ENCODE measurements at regions not wholly inside any gene's neighbourhood (a gene's known extent, or its start where the extent isn't known, plus 50 kb on each side); places are given as distances from the start of the nearest gene placed in this dataset.

DNA sequence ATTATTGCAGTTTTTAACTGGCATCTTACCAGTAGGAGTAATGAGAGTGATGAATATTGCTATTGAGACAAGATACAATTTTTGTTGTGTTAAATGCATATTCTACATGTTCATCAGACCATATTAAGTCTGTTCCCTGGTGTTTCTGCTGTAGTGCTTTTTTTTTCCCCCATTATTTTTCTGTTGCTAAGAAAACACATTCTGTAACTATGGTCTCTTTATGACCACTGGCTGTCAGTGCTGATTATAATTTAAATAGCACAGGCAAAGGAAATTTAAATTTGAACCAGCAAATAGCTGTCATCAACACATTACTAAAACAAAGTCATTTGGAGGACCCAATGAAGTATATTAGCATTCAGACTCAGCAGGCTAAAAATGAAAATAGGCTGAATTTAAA, 98.3 kb upstream of the ANKRD50 start:
- H3K4me3 Mint-ChIP-seq = no peak overlapping the region
- intact Hi-C loops (cut with micrococcal nuclease) = no loop called here
- TF ChIP-seq, protein P1, sequence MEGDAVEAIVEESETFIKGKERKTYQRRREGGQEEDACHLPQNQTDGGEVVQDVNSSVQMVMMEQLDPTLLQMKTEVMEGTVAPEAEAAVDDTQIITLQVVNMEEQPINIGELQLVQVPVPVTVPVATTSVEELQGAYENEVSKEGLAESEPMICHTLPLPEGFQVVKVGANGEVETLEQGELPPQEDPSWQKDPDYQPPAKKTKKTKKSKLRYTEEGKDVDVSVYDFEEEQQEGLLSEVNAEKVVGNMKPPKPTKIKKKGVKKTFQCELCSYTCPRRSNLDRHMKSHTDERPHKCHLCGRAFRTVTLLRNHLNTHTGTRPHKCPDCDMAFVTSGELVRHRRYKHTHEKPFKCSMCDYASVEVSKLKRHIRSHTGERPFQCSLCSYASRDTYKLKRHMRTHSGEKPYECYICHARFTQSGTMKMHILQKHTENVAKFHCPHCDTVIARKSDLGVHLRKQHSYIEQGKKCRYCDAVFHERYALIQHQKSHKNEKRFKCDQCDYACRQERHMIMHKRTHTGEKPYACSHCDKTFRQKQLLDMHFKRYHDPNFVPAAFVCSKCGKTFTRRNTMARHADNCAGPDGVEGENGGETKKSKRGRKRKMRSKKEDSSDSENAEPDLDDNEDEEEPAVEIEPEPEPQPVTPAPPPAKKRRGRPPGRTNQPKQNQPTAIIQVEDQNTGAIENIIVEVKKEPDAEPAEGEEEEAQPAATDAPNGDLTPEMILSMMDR (IDR thresholded peaks at IDR 0.05) = no peak
- H3K27me3 Mint-ChIP-seq = no peaks in the 10 kb centered on the region
- no peak for DNase-seq
- CTCF ChIA-PET = no interaction called here
- no peaks in the 10 kb centered on the region for H3K36me3 Mint-ChIP-seq (ENCODE audit: low read depth)
- POLR2A ChIA-PET = no interaction called here
- no peak overlapping the region for H3K27ac Mint-ChIP-seq
- peaks cover 14% of the 10 kb centered on the region for H3K9me3 Mint-ChIP-seq
- ATAC-seq (ENCODE audit: low read depth) = no peak
- H3K4me1 Mint-ChIP-seq = no peaks in the 10 kb centered on the region

DNA sequence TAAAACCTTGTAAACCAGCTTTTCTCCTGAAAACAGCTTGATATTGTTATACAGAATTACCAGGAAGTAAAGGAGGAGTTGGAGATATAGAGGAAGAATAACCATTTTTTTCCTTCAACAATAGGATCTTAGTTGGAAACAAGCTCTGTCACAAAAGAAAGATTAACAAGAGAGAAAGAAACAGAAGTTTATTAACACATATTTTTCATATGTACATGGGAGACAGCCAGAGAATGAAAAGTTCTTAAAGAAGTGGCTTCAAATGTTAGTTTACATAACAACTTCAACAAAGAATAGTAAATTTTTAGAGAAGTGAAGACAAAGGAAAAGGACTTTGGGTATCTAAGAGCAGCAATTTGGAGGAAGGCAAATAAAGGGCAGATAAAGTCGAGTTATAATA, 94.9 kb upstream of the ANKRD50 start:
- POLR2A ChIA-PET = no interaction called here
- no peaks in the 10 kb centered on the region for H3K27me3 Mint-ChIP-seq
- H3K27ac Mint-ChIP-seq = no peak overlapping the region
- CTCF ChIA-PET = no interaction called here
- intact Hi-C loops (cut with micrococcal nuclease) = no loop called here
- DNase-seq (no peak), ATAC-seq (ENCODE audit: low read depth) (no peak)
- peaks cover 14% of the 10 kb centered on the region for H3K9me3 Mint-ChIP-seq
- TF ChIP-seq, protein P1 (IDR thresholded peaks at IDR 0.05) = no peak
- no peaks in the 10 kb centered on the region for H3K4me1 Mint-ChIP-seq
- no peak overlapping the region for H3K4me3 Mint-ChIP-seq
- H3K36me3 Mint-ChIP-seq (ENCODE audit: low read depth) = no peaks in the 10 kb centered on the region

DNA sequence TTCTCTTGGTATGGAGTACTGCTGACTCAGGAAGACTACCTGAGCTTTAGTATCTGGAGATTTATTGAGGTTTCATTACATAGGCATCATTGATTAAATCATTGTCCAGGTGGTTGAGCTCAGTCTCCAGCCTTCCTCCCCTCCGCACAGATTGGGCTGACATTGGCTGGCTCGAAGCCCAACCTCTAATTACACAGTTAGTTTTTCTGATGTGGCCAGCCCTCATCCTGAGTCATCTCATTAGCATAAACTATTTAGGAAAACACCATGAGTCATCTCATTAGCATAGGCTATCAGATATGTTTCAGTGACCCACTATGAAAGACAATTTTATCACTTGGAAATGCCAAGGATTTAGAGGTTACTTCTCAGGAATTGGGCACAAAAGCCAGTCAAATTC, 93.9 kb upstream of the ANKRD50 start:
- Mint-ChIP-seq H3K27ac (no peak overlapping the region), H3K4me3 (no peak overlapping the region), H3K9me3 (peaks cover 7% of the 10 kb centered on the region), H3K36me3 (ENCODE audit: low read depth) (no peaks in the 10 kb centered on the region), H3K4me1 (no peaks in the 10 kb centered on the region), H3K27me3 (no peaks in the 10 kb centered on the region)
- ATAC-seq (ENCODE audit: low read depth) (no peak), DNase-seq (no peak)
- TF ChIP-seq, protein P1 (IDR thresholded peaks at IDR 0.05) = no peak
- ChIA-PET POLR2A (no interaction called here), CTCF (no interaction called here)
- intact Hi-C loops (cut with micrococcal nuclease) = no loop called here

DNA sequence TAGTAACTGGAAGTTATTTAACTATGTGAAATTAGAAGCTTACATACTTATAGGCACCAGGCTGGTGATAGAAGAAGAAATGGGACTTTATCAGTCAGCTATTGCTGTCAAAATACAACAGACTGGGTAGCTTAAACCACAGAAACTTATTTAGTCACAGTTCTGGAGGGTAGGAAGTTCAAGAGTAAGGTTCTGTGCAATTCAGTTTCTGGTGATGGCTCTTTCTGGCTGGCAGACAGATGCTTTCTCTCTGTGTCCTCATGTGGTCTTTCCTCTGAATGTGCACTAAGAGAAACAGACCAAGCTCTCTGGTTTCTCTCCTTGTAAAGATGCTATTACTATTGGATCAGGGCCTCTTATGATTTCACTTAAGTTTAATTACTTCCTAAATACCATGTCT, 92.1 kb upstream of the ANKRD50 start:
- Mint-ChIP-seq H3K9me3 (peaks cover 6% of the 10 kb centered on the region), H3K4me3 (no peak overlapping the region), H3K27me3 (no peaks in the 10 kb centered on the region), H3K4me1 (no peaks in the 10 kb centered on the region), H3K36me3 (ENCODE audit: low read depth) (no peaks in the 10 kb centered on the region), H3K27ac (no peak overlapping the region)
- POLR2A ChIA-PET = no interaction called here
- TF ChIP-seq, protein P1 (IDR thresholded peaks at IDR 0.05) = no peak
- intact Hi-C loops (cut with micrococcal nuclease) = no loop called here
- CTCF ChIA-PET = interaction anchor here (0.5 kb wide), 1 partner anchor 383 kb away, joined by 4 read pairs; no protein-coding TSS in a partner anchor
- DNase-seq = no peak
- ATAC-seq (ENCODE audit: low read depth) = no peak

DNA sequence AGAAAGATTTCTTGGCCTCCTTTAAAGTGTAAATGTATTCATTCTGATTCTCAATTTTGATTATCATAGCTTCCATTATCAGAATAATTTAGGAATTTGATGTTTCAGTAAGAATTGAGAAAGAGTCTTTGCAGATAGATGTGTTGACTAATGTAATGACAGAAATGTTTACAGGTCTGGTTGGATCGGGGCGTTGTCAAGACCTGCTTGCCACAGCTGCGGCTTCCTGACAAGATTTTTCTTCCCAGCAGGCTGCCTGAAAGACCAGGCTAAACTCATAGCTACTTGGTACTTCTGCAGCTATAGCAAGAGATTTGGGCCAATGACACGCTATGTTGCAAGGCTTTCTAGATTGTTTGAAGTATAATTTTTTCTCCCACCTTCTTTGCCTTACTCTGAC, 91.5 kb upstream of the ANKRD50 start:
- ATAC-seq (ENCODE audit: low read depth) = no peak

More for the DNA sequence above, 91.5 kb upstream of the ANKRD50 start:
- intact Hi-C loops (cut with micrococcal nuclease) = no loop called here
- H3K27ac Mint-ChIP-seq = no peak overlapping the region
- H3K27me3 Mint-ChIP-seq = no peaks in the 10 kb centered on the region
- H3K36me3 Mint-ChIP-seq (ENCODE audit: low read depth) = no peaks in the 10 kb centered on the region
- peaks cover 9% of the 10 kb centered on the region for H3K9me3 Mint-ChIP-seq
- TF ChIP-seq, protein P1 (IDR thresholded peaks at IDR 0.05) = no peak
- DNase-seq = no peak
- H3K4me1 Mint-ChIP-seq = no peaks in the 10 kb centered on the region
- CTCF ChIA-PET = no interaction called here
- POLR2A ChIA-PET = no interaction called here
- no peak overlapping the region for H3K4me3 Mint-ChIP-seq

Measured in activated B cell treated with CpG ODN at 0.5 μM for 24 hours (primary cell).